ENCODE measurements at regions not wholly inside any gene's neighbourhood (a gene's known extent, or its start where the extent isn't known, plus 50 kb on each side); places are given as distances from the start of the nearest gene placed in this dataset.

DNA sequence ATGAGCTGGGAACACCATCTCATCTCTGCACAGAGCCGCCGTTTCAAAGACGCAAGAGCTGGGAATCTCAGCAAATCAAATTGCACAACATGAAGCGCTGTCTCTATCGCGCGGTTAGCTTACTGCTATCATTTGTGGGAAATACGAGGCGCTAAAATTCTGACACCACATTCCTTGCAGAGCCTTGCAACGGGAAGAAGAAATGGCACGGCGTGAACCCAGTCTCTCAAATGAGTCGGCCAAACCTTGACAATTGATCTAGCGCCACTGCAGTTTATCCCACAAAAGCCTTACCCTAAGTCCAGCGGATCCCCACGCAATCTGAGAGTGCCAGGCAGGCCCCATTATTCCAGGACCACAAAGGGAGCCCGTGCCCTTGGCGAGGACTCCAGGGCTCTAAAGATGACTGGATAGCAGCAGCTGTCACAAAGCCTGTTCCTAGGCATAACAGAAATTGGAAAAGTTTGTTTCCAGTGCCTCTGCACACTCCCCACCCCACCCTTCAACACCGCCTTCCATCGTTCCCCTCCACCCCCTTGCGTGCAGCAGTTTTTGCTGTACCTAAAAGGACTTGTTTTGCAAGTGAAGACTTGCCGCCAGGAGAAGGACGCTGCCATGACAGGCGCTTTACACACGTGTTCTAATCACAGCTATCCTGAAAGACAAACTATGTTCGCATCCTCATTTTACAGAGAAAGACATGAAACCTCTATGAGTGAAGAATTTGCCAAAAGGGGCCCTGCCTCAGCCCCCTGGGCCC lies 252.4 kb downstream of the EIPR1 start:
- ChIA-PET CTCF (no interaction called here), POLR2A (ENCODE audit: unreplicated experiment) (no interaction called here)
- TF ChIP-seq, protein P1, sequence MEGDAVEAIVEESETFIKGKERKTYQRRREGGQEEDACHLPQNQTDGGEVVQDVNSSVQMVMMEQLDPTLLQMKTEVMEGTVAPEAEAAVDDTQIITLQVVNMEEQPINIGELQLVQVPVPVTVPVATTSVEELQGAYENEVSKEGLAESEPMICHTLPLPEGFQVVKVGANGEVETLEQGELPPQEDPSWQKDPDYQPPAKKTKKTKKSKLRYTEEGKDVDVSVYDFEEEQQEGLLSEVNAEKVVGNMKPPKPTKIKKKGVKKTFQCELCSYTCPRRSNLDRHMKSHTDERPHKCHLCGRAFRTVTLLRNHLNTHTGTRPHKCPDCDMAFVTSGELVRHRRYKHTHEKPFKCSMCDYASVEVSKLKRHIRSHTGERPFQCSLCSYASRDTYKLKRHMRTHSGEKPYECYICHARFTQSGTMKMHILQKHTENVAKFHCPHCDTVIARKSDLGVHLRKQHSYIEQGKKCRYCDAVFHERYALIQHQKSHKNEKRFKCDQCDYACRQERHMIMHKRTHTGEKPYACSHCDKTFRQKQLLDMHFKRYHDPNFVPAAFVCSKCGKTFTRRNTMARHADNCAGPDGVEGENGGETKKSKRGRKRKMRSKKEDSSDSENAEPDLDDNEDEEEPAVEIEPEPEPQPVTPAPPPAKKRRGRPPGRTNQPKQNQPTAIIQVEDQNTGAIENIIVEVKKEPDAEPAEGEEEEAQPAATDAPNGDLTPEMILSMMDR (conservative IDR thresholded peaks at IDR 0.05), result no peak
- no peaks in the 10 kb centered on the region for H3K79me2 ChIP-seq (ENCODE audit: low read depth)
- peaks cover 75% of the 10 kb centered on the region for H3K27me3 ChIP-seq (ENCODE audit: insufficient read depth, low read depth)
- no peaks in the 10 kb centered on the region for H3K36me3 ChIP-seq (ENCODE audit: low read depth)
- no peak overlapping the region for H3K4me2 ChIP-seq
- no peak overlapping the region for H3K27ac ChIP-seq
- H3K4me1 ChIP-seq (replicated peaks; ENCODE audit: insufficient read depth), result no peaks in the 10 kb centered on the region
- intact Hi-C loops (cut with micrococcal nuclease; ENCODE audit: unreplicated experiment), result no loop called here
- no peaks in the 10 kb centered on the region for H3F3A ChIP-seq (ENCODE audit: insufficient read depth, low read depth)
- H3K4me3 ChIP-seq, result no peak overlapping the region
- H2AFZ ChIP-seq, result no peak overlapping the region
- H3K9me3 ChIP-seq (ENCODE audit: insufficient read depth, low read depth), result no peaks in the 10 kb centered on the region
- peaks cover 3% of the 10 kb centered on the region; the same call in 1 of the 2 replicates for H3K9me2 ChIP-seq (ENCODE audit: insufficient read depth)
- BruUV-seq (replicated peaks), result no TSS peak
- DNase-seq, result no peak
- no peaks in the 10 kb centered on the region for H4K20me1 ChIP-seq (ENCODE audit: insufficient read depth)

DNA sequence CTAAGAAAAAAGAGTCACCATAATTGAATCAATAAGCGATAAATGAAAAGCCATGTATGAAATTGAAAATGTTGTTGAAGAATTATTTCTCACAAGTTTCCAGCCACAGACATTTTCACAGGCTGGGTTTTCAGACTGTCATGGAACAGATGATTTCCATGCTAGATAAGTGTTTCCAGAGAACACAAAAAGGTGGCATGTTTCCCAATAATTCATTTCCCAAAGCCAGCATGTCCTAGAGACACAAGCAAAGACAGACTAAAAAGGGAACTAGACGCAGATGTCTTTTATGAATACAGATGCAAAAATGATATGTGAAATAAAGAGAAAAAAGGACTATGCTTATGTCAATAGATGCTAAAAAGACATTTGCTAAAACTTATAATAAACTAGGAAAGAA lies 255.1 kb downstream of the EIPR1 start:
- Histone ChIP-seq H3K27me3 (ENCODE audit: insufficient read depth, low read depth) (peaks cover 72% of the 10 kb centered on the region), H2AFZ (no peak overlapping the region), H3K4me2 (no peak overlapping the region), H3K27ac (no peak overlapping the region), H3K9me2 (ENCODE audit: insufficient read depth) (peaks cover 4% of the 10 kb centered on the region; the same call in 1 of the 2 replicates), H3F3A (ENCODE audit: insufficient read depth, low read depth) (no peaks in the 10 kb centered on the region), H3K36me3 (ENCODE audit: low read depth) (no peaks in the 10 kb centered on the region), H3K79me2 (ENCODE audit: low read depth) (no peaks in the 10 kb centered on the region), H3K4me1 (replicated peaks; ENCODE audit: insufficient read depth) (no peaks in the 10 kb centered on the region), H4K20me1 (ENCODE audit: insufficient read depth) (no peaks in the 10 kb centered on the region), H3K9me3 (ENCODE audit: insufficient read depth, low read depth) (no peaks in the 10 kb centered on the region), H3K4me3 (no peak overlapping the region)
- TF ChIP-seq, protein P1 (conservative IDR thresholded peaks at IDR 0.05), result no peak
- TF ChIP-seq EZH2 (IDR thresholded peaks at IDR 0.05; ENCODE audit: low read depth), result no peak
- intact Hi-C loops (cut with micrococcal nuclease; ENCODE audit: unreplicated experiment), result no loop called here
- CTCF ChIA-PET, result no interaction called here
- POLR2A ChIA-PET (ENCODE audit: unreplicated experiment), result no interaction called here
- DNase-seq, result no peak
- BruUV-seq (replicated peaks), result no TSS peak

DNA sequence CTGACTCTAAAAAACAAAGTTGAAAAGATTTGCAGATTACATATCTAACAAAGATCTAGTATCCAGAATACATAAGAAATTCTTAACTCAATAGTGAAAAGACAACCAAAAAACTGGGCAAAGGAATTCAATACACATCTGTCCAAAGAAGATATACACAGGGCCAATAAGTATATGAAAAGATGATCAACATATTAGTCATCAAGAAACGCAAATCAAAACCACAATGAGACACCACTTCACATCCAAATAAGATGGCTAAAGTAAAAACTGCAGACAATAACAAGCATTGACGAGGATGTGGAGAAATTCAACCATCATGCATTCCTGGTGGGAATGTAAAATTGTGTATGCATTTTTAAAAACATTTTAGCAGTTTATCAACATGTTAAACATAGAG lies 256.0 kb downstream of the EIPR1 start:
- Histone ChIP-seq H3K9me3 (ENCODE audit: insufficient read depth, low read depth) (no peaks in the 10 kb centered on the region), H3K36me3 (ENCODE audit: low read depth) (no peaks in the 10 kb centered on the region), H3F3A (ENCODE audit: insufficient read depth, low read depth) (no peaks in the 10 kb centered on the region), H2AFZ (no peak overlapping the region), H3K79me2 (ENCODE audit: low read depth) (no peaks in the 10 kb centered on the region), H4K20me1 (ENCODE audit: insufficient read depth) (no peaks in the 10 kb centered on the region), H3K9me2 (ENCODE audit: insufficient read depth) (peaks cover 4% of the 10 kb centered on the region; the same call in 1 of the 2 replicates), H3K4me1 (replicated peaks; ENCODE audit: insufficient read depth) (no peaks in the 10 kb centered on the region), H3K4me2 (no peak overlapping the region), H3K4me3 (no peak overlapping the region), H3K27me3 (ENCODE audit: insufficient read depth, low read depth) (peaks cover 72% of the 10 kb centered on the region), H3K27ac (no peak overlapping the region)
- CTCF ChIA-PET, result no interaction called here
- no peak for DNase-seq
- POLR2A ChIA-PET (ENCODE audit: unreplicated experiment), result no interaction called here
- BruUV-seq (replicated peaks), result no TSS peak
- TF ChIP-seq, protein P1 (conservative IDR thresholded peaks at IDR 0.05), result no peak
- TF ChIP-seq EZH2 (IDR thresholded peaks at IDR 0.05; ENCODE audit: low read depth), result no peak
- intact Hi-C loops (cut with micrococcal nuclease; ENCODE audit: unreplicated experiment), result no loop called here

All from PC-9 (cell line).